Right renal cortex interstitium (tissue), 3 donors: ENCODE measurements at regions not wholly inside any gene's neighbourhood (a gene's known extent, or its start where the extent isn't known, plus 50 kb on each side); places are given as distances from the start of the nearest gene placed in this dataset.
A peak's percentile ranks its signal among the peaks of the same experiment; 100 is the strongest.
"Not testable (repeated sequence)": the region's sequence is repeated elsewhere in the genome, so short reads cannot be mapped to it uniquely, and the experiment has no call there.

ENCODE experiments used
- DNase-seq, 3 donors: peaks; one replicate each; pipeline ENCODE4 v3.0.0-alpha.2; 2013; ENCODE audit warnings: low read depth in 3 of 3, low spot score in 2 of 3

DNA sequence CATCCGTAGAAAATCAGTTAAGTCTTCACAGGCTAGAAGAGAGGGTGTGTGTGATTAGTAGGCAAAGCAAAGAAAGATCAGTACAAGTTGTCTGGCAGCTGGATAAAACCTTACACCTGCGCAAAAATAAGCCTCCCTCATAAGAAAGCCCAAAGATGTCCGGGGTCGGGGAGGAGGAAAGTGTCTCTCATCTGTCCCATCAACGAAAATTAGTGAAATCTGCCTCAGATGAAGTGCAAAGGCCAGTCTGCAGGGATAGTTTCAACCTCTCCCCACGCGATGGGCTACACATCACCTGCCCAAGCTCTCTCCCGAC is 333.9 kb downstream of the SRGAP2C start:
- no peak for DNase-seq

DNA sequence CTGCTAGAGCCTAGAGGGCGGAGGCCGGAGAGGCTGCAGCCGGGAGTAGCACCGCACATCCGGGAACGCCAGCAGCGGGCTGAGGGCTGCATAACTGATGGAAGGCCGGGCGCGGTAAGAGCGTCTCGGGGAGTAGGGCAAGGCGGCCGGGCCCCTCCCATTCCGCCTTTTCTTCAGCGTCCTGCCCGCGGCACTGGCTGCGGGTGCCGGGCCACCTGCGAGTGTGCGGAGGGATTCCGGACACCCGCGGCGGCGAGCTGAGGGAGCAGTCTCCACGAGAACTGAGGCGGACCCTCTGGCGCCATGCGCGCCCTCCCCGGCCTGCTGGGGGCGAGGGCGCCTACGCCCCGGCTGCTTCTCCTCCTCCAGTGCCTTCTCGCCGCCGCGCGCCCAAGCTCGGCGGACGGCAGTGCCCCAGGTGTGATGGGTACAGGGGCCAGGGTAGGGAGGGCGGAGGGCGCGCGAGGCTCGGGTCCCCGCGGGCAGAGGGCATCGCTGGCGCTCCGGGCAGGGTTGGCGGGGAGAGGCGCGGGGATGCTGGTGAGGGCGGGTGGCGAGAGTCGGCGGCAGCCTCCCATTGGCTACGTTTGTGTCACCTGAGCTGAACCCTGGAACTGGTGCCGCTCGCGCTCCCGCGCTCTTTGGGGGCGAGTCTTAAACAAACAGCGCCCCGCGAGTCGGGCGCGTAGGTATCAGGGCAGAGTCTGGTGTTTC is 334.4 kb downstream of the SRGAP2C start:
- DNase-seq = peak in 2 of 3 donors; percentile 20 to 46

DNA sequence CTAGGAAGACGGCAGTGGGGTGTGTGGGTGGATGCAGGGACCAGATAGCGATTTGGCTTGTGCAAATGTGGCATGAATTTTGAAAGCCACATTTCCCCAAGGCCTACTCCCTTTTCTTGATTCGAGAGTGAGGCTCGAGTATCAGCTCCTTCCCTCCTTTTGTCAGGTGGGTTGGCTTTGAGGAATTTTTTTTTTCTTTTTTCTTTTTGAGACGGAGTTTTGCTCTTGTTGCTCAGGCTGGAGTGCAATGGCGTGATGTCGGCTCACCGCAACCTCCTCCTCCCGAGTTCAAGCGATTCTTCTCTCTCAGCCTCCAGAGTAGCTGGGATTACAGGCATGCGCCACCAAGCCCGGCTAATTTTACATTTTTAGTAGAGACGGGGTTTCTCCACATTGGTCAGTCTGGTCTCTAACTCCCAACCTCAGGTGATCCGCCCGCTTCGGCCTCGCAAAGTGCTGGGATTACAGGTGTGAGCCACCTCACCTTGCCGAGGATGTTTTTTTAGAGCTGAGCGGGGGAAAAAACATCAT is 335.0 kb downstream of the SRGAP2C start:
- not testable (repeated sequence) for DNase-seq

DNA sequence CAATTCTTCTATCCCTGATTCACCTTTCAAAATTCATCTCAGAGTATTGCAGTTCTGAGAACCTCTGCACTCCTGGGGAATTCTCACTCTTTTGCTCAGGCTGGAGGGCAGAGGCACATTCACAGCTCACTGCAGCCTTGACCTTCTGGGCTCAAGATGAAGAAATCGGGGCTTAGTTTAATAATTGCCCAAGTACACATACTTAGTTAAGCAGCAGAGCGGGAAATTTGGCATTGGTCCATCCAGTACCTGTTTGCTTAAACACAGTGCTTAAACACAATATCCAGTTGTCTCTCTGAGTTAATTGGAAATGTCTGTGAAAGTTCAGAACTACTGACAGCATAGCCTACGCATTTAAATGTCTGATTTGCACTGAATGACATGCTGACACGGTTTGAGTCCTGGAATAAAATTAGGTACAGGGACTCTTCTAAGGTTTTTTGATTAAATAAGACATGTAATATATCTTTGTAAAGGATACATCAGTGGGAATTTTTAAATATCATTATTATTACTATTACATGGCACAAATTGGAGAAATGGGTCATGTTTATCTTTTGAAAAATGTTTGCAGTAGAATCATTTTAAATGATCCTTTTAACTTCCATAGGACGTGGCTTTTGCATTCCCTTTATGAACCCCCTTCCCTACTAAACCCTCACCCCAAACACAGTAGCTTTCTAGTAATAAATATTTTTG is 337.4 kb downstream of the SRGAP2C start:
- no peak for DNase-seq

DNA sequence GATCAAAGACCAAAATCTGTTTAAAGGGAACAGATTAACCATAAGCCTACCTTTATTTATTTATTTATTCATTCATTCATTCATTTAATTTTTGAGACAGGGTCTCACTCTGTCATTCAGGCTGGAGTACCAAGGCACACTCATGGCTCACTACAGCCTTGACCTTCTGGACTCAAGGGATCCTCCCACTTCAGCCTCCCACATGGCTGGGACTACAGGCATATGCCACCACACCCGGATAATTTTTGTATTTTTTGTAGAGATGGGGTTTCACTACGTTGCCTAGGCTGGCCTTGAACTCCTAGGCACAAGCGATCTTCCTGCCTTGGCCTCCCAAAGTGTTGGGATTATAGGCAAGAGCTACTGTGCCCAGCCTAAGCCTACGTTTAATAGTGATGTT is 338.3 kb downstream of the SRGAP2C start:
- not testable (repeated sequence) for DNase-seq

DNA sequence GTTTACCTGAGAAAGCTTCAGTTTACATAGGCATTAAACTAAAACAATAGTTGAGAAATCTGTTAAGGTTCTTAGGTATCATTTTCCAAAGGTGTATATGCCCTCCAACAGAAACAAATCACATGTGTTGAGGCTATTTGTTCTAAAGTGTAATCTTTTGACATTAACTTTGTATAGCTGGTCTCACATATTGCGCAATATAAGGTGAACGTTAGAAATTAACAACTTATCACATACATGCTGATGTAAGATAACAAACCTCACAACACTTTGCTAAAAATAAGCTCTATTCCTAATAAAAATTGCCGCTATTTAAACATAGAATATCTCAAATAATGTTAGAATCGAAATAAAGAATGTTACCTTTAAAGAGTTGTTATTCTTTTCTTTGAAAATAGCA is 340.6 kb downstream of the SRGAP2C start:
- DNase-seq = no peak

DNA sequence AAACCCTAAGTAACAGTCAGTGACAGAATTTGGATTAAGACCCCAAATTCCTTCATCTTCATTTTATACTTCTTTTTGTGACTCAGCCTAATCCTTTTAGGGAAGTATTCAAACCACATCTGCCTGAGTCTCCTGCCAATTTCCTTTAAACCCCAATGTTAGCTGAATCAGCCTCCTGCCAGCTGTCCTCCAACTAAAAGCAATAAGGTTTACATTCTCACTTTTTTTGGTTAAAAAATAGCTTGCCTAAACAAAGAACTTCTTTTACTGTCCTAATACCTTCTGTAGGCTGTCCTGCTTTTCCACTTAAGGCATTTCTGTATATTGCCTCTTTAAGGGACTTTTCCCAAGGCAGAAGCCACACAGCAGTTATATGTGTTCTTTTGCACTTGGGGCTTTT is 344.2 kb downstream of the SRGAP2C start:
- DNase-seq = not testable (repeated sequence)

DNA sequence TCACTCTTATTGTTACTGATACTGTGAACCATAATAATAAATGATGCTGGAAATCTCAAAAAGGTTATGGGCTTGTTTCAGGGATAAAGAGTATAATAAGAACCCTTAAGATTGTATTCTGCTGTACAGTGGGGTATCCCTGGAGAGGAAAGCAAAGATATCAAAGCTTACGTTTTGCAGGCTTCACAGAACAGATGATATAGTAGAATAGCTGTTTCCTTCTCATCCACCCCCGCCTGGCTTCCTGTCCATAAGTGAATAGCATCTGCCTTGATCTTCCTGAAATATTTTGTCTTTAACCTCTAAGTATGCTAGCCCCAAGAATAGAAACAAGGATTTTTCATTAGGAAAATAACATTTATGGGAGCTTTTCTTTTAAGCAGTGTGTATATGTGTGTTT is 345.3 kb downstream of the SRGAP2C start:
- DNase-seq = not testable (repeated sequence)

DNA sequence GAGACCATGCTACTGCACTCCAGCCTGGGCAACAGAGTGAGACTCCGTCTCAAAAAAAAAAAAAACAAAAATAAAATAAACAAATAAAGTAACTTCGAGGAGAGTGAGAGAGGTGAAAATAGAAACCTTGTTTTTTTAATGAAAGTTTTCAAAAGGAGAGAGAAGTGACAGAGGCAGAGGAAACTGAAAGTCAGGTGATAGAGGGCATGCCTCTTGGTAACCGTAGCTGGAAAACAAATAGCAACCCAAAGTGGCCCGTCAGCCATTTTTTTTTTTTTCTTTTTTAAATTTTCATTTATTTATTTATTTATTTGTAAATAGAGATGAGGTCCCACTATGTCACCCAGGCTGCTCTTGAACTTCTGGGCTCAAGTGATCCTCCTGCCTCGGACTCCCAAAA is 347.0 kb downstream of the SRGAP2C start:
- not testable (repeated sequence) for DNase-seq

DNA sequence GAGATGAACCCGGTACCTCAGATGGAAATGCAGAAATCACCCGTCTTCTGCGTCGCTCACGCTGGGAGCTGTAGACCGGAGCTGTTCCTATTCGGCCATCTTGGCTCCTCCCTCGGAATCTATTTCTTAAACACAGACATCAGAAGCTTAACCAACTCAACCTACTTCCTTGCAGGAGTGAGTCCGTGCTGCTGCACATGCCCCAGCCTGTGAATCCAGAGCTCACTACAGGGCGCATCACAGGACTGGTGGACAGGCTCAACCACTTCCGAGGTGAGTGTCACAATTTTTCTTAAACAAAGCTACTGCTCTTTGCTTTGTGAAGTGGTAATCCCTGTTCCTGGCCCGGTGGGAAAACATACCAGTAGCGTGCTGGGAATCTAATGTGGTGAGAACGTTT is 353.4 kb downstream of the SRGAP2C start:
- not testable (repeated sequence) for DNase-seq

DNA sequence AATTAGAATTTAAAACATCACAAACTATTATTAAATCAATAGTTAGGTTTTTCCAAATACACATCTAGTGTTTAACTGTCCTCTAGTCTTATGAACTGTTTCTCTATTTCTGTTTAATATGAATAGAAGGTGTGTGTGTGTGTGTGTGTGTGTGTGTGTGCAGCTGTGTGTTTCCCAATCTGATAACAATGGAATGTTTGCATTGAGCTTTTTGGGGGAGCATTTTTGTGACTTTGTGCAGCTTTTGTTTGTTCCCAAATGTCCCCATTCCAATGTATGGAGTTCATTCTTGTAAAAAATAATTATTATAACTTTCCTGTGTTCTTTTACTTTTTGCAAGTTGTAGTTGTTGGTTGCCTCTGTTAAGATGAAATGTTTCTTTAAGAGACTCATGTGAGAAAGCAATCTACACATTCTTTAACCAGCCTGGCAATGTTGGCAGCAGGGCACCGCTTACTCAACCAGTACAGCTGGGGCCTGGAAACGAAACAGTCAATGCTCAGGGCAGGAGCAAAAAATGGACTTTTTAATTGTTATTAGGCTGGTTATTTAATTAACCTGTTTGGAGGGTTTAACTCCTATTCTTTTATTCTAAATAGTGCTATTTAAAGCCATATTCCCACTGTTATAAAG is 354.3 kb downstream of the SRGAP2C start:
- DNase-seq = no peak

DNA sequence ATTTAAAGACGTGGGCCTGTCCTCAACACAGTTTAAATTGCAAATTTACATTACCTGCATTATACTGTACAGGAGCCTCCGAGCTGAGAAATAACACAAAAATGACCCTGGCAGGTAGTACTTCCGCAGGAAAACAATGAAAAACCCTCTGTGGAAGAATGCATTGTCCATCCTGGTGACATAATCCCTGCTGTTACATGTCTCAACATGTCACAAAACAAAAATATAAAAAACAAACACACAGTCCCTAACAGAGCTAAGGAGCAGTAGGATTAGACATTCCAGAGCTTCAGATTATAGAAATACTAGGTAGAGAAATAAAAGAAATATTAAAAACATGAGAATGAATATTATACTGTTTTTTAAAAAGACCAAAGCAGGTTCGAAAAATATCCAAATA is 359.2 kb downstream of the SRGAP2C start:
- not testable (repeated sequence) for DNase-seq

DNA sequence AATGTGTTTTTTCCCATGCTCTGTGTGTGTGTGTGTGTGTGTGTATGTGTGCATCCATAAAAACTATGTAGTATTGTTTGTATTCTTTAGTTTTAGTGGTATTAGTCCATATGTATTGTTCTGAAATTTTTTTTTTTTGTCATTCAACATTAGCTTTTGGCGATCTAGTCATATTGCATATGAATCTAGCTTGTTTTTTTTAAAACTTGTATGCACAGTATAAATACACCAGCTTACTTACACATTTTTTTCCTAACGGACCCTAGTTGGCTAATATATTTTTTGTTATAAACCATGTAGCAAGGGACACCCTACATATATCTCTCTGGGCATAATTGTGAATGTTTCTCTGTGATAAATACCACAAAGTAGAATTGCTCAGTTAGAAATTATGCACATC is 359.7 kb downstream of the SRGAP2C start:
- no peak for DNase-seq

DNA sequence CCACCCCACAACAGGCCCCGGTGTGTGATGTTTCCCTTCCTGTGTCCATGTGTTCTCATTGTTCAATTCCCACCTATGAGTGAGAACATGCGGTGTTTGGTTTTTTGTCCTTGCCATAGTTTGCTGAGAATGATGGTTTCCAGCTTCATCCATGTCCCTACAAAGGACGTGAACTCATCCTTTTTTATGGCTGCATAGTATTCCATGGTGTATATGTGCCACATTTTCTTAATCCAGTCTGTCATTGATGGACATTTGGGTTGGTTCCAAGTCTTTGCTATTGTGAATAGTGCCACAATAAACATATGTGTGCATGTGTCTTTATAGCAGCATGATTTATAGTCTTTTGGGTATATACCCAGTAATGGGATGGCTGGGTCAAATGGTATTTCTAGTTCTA is 361.1 kb downstream of the SRGAP2C start:
- not testable (repeated sequence) for DNase-seq

DNA sequence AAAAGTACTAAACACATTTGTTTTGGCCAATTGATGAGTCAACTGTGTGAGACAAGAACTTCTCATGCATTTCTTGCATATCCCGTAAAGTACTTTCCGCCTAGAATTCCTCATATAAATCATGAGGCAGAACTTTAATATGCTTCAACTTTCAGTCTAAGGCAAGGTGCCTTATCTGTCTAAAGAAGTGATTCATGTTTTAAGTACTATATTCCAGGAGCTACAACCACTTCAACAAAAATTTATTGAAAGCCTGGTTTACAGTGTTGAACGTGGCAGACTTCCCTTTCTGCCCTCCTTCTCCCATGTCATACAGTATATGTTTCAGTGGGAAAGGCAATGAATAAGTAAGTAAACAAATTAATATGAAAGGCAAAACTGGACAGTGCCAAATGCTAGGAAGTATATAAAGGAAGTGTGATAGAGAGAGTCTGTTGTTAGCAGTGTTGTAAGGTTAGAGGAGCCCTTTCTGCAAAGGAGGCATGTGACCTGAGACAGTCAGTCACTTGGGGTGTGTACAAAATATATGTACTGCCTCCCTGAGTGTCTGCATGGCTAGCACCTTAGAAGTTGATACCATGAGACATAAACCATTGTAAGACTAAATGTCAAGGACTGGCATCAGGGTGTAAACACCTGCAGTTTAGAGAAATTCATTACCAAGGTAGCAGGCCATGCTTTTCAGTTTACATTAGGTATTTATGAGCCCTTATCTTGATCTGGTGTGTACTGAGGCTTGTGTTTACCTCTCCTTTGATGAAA is 362.2 kb downstream of the SRGAP2C start:
- no peak for DNase-seq

DNA sequence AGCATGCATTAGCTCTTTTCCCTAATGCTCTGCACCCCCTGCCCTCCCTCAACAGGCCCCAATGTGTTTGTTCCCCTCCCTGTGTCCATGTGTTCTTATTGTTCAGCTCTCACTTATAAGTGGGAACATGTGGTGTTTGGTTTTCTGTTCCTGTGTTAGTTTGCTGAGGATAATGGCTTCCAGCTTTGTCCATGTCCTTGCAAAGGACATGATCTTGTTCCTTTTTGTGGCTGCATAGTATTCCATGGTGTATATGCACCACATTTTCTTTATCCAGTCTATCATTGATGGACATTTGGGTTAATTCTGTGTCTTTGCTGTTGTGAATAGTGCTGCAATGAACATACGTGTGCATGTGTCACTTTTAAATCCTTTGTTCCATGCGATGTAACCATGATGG is 363.0 kb downstream of the SRGAP2C start:
- DNase-seq = not testable (repeated sequence)

DNA sequence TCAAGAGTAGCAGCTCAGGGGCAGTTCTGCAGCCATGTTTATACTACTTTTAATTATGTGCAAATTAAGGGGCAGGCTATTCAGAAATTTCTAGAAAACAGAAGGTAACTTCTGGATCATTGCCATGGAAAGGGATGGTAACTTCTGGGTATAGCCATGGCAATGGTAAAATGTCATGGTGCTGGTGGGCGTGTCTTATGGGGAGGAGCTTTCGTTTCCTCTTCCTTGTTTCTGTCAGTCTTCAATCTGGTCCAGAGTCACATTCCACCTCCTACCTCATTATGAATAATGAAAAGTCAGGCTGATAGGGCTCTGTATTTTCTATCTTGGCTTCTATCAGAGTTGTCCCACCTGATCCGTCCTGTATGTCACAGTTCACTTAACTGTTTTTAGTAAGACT is 366.0 kb downstream of the SRGAP2C start:
- DNase-seq = not testable (repeated sequence)

DNA sequence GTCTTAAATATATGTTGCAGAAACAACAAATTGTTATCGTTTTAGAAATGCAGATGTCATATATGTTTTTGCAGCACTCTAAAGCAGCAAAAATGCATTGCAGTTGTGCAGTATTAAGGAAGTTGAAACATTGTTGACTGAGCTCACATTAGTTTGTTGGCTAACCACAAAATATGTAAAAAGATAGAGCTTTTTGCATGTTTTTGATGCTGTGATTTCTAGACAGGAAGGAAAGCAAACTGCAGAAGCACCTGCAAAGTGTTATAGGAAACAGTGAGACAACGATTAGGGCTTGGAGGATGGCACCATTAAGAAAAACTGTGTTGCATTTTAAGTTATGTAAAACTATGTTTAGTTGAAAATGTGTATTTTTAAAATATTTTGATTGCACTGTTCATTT is 366.7 kb downstream of the SRGAP2C start:
- not testable (repeated sequence) for DNase-seq

DNA sequence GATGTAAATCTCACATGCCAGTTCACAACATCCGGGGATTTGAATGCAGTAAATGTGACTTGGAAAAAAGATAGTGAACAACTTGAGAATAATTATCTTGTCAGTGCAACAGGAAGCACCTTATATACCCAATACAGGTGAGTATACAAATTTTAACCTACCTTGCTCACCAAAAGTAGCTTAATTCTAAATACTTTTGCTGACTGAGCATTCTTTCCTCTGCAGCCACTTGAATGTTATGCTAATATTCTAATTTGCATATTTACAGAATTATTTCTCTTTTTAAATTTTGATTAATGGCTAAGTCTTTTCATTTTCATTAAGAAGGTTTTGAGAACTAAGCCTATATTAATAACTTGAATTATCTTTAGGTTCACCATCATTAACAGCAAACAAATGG is 371.8 kb downstream of the SRGAP2C start:
- not testable (repeated sequence) for DNase-seq

DNA sequence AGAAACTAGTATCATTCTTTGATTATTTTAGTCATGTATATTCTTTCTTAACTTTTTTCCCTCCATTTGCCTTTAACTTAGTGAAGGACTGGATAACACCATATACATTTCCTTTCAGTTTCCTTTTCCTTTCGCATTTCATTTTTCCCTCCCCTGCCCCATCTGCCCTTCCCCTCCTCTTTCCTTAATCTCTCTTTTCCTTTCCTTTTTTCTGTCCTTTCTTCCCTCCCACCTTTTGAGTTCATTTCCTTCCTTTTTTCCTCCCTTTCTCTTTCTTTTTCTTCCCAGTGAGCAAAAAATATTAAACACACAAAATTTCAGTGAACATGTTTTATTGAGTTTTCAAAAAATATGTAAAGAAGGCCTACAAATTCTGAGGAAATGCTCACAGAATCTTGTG is 373.3 kb downstream of the SRGAP2C start:
- not testable (repeated sequence) for DNase-seq

DNA sequence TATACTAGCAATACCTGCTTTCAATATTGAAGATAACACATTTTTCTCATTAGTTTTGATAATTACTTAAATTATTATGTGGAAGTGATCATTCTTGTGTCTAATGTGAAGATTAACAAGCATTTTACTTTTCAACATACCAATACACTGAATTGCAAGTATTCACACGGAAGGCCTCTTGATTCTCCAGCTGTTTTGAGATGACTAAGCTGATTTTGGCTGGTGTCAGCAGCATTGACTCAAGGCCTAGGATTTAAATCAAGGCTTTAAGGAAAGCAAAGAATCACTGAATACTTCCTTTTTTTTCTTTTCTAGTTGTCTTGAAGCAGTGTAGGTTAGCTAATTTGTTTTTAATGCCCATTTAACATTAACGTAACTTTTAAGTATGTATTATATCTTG is 373.7 kb downstream of the SRGAP2C start:
- DNase-seq = no peak
